IMR-90 (cell line): ENCODE measurements at regions not wholly inside any gene's neighbourhood (a gene's known extent, or its start where the extent isn't known, plus 50 kb on each side); places are given as distances from the start of the nearest gene placed in this dataset.

Source experiments
- CTCF ChIP-seq: conservative IDR thresholded peaks from 2 replicates; pipeline ENCODE4 v1.5.1; 2012; ENCODE audit warnings: mild to moderate bottlenecking, low read depth, low read length, improper control_type of control experiment
- RFX5 ChIP-seq: IDR thresholded peaks from 2 replicates; pipeline ENCODE4 v1.8.0; 2012; ENCODE audit warnings: low read depth, mild to moderate bottlenecking, low read length, moderate library complexity

- TF ChIP-seq CTCF (no peak), RFX5 (no peak)
Measured at GRCh38 chr6:140929121-140929520, 1203.6 kb upstream of the GJE1 start.
